ENCODE measurements at regions not wholly inside any gene's neighbourhood (a gene's known extent, or its start where the extent isn't known, plus 50 kb on each side); places are given as distances from the start of the nearest gene placed in this dataset.

GRCh38 chr15:36478561-36478960, 100.9 kb upstream of the CDIN1 start:
- no peak for DNase-seq (ENCODE audit: extremely low spot score in 2 of 2)
- no peak for TF ChIP-seq CTCF (IDR thresholded peaks at IDR 0.05)
- no peak for TF ChIP-seq POLR2A (IDR thresholded peaks at IDR 0.05)
- no peak for TF ChIP-seq POLR2AphosphoS5 (IDR thresholded peaks at IDR 0.05; ENCODE audit: insufficient read depth in 1 of 2, low read depth in 1 of 2)
- no peak overlapping the region for H3K4me3 ChIP-seq
- no peaks in the 10 kb centered on the region for H3K27me3 ChIP-seq
- H3K4me1 ChIP-seq: no peaks in the 10 kb centered on the region
- intact Hi-C loops (cut with DNase I): no loop called here
- no peaks in the 10 kb centered on the region for H3K9me3 ChIP-seq
- H3K36me3 ChIP-seq: no peaks in the 10 kb centered on the region
- no peak overlapping the region for H3K27ac ChIP-seq

GRCh38 chr15:36479200-36479896, 100.1 kb upstream of the CDIN1 start:
- no peak for TF ChIP-seq CTCF (IDR thresholded peaks at IDR 0.05)
- no peak for TF ChIP-seq POLR2AphosphoS5 (IDR thresholded peaks at IDR 0.05; ENCODE audit: insufficient read depth in 1 of 2, low read depth in 1 of 2)
- TF ChIP-seq POLR2A (IDR thresholded peaks at IDR 0.05): no peak
- Histone ChIP-seq H3K4me3 (no peak overlapping the region), H3K27me3 (no peaks in the 10 kb centered on the region), H3K4me1 (no peaks in the 10 kb centered on the region), H3K36me3 (no peaks in the 10 kb centered on the region), H3K9me3 (no peaks in the 10 kb centered on the region), H3K27ac (no peak overlapping the region)
- no peak for DNase-seq (ENCODE audit: extremely low spot score in 2 of 2)
- intact Hi-C loops (cut with DNase I): no loop called here

GRCh38 chr15:36481156-36481555, 98.3 kb upstream of the CDIN1 start:
- Histone ChIP-seq H3K4me1 (no peaks in the 10 kb centered on the region), H3K4me3 (no peak overlapping the region), H3K27ac (no peak overlapping the region), H3K36me3 (no peaks in the 10 kb centered on the region), H3K9me3 (no peaks in the 10 kb centered on the region), H3K27me3 (no peaks in the 10 kb centered on the region)
- DNase-seq (ENCODE audit: extremely low spot score in 2 of 2): no peak
- intact Hi-C loops (cut with DNase I): no loop called here
- no peak for TF ChIP-seq CTCF (IDR thresholded peaks at IDR 0.05)
- TF ChIP-seq POLR2AphosphoS5 (IDR thresholded peaks at IDR 0.05; ENCODE audit: insufficient read depth in 1 of 2, low read depth in 1 of 2): no peak
- no peak for TF ChIP-seq POLR2A (IDR thresholded peaks at IDR 0.05)

GRCh38 chr15:36483409-36483808, 96.0 kb upstream of the CDIN1 start:
- intact Hi-C loops (cut with DNase I): no loop called here
- TF ChIP-seq POLR2A (IDR thresholded peaks at IDR 0.05): no peak
- no peak for TF ChIP-seq CTCF (IDR thresholded peaks at IDR 0.05)
- no peak for TF ChIP-seq POLR2AphosphoS5 (IDR thresholded peaks at IDR 0.05; ENCODE audit: insufficient read depth in 1 of 2, low read depth in 1 of 2)
- no peak overlapping the region for H3K27ac ChIP-seq
- no peak overlapping the region for H3K4me3 ChIP-seq
- H3K4me1 ChIP-seq: no peaks in the 10 kb centered on the region
- H3K9me3 ChIP-seq: no peaks in the 10 kb centered on the region
- no peak for DNase-seq (ENCODE audit: extremely low spot score in 2 of 2)
- no peaks in the 10 kb centered on the region for H3K36me3 ChIP-seq
- H3K27me3 ChIP-seq: no peaks in the 10 kb centered on the region

GRCh38 chr15:36484038-36484778, 95.2 kb upstream of the CDIN1 start:
- Histone ChIP-seq H3K4me1 (no peaks in the 10 kb centered on the region), H3K4me3 (no peak overlapping the region), H3K36me3 (no peaks in the 10 kb centered on the region), H3K27ac (no peak overlapping the region), H3K9me3 (no peaks in the 10 kb centered on the region), H3K27me3 (no peaks in the 10 kb centered on the region)
- intact Hi-C loops (cut with DNase I): no loop called here
- DNase-seq (ENCODE audit: extremely low spot score in 2 of 2): no peak
- TF ChIP-seq POLR2A (IDR thresholded peaks at IDR 0.05) (no peak), CTCF (IDR thresholded peaks at IDR 0.05) (no peak), POLR2AphosphoS5 (IDR thresholded peaks at IDR 0.05; ENCODE audit: insufficient read depth in 1 of 2, low read depth in 1 of 2) (no peak)

All from vagina (tissue), 2 donors.